ENCODE measurements at regions not wholly inside any gene's neighbourhood (a gene's known extent, or its start where the extent isn't known, plus 50 kb on each side); places are given as distances from the start of the nearest gene placed in this dataset.
"Not testable (repeated sequence)": the region's sequence is repeated elsewhere in the genome, so short reads cannot be mapped to it uniquely, and the experiment has no call there.

DNA sequence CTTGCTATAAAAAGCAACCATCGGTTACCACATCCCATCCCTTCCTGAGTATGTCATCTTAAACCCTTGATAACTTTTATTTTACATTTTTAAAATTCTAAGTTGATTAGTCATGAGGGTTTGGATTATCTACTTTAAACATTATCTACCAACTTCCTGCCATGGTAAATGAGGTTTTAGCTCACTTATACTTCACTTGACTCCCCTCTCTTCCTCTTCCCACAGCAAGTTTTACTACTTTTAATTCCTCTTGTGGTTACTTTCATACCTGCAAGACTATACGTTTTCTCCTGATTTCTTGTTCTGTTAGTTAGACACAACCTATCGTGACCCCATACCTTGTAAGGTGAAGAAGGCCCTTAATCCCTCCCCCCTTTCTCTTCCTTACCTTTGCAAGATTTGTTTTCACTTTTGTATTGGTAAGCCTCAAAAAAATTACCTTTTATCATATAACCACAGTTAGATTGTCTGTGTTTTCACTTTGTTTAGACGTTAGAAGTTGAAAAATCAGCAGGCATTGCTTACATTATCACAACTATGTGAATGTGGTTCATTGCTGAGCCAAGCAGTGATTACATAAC is 60.1 kb upstream of the OGFRL1 start:
- in situ Hi-C loops (cut with HindIII; ENCODE audit: low pct_unique_long_range_greater_than_20kb, low sequenced_read_pairs) (no loop called here), intact Hi-C loops (cut with micrococcal nuclease; ENCODE audit: unreplicated experiment) (no loop called here)
- no TSS peak for BruUV-seq (replicated peaks)
- no peaks in the 10 kb centered on the region for H3K9me3 ChIP-seq (ENCODE audit: control insufficient read depth, insufficient read depth, low read depth, low read length)
- ATAC-seq (no peak), DNase-seq (ENCODE audit: low read depth, low spot score) (no peak)
- ChIA-PET CTCF (no interaction called here), POLR2A (no interaction called here)
- H3K27ac ChIP-seq (ENCODE audit: low read length): no peak overlapping the region
- no peaks in the 10 kb centered on the region for H3K27me3 ChIP-seq (ENCODE audit: control insufficient read depth, insufficient read depth, low read length)
- no peak overlapping the region for H3K4me3 ChIP-seq (ENCODE audit: low read depth in 2 of 2, low read length in 2 of 2)
- no peaks in the 10 kb centered on the region for H3K4me1 ChIP-seq (ENCODE audit: control insufficient read depth, insufficient read depth, low read length)
- TF ChIP-seq TCF7L2 (IDR thresholded peaks at IDR 0.05; ENCODE audit: low read depth, low read length): no peak
- TF ChIP-seq SIN3A (IDR thresholded peaks at IDR 0.05; ENCODE audit: borderline replicate concordance, insufficient read depth, low read depth, low read length): no peak
- TF ChIP-seq, protein P1, sequence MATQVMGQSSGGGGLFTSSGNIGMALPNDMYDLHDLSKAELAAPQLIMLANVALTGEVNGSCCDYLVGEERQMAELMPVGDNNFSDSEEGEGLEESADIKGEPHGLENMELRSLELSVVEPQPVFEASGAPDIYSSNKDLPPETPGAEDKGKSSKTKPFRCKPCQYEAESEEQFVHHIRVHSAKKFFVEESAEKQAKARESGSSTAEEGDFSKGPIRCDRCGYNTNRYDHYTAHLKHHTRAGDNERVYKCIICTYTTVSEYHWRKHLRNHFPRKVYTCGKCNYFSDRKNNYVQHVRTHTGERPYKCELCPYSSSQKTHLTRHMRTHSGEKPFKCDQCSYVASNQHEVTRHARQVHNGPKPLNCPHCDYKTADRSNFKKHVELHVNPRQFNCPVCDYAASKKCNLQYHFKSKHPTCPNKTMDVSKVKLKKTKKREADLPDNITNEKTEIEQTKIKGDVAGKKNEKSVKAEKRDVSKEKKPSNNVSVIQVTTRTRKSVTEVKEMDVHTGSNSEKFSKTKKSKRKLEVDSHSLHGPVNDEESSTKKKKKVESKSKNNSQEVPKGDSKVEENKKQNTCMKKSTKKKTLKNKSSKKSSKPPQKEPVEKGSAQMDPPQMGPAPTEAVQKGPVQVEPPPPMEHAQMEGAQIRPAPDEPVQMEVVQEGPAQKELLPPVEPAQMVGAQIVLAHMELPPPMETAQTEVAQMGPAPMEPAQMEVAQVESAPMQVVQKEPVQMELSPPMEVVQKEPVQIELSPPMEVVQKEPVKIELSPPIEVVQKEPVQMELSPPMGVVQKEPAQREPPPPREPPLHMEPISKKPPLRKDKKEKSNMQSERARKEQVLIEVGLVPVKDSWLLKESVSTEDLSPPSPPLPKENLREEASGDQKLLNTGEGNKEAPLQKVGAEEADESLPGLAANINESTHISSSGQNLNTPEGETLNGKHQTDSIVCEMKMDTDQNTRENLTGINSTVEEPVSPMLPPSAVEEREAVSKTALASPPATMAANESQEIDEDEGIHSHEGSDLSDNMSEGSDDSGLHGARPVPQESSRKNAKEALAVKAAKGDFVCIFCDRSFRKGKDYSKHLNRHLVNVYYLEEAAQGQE (IDR thresholded peaks at IDR 0.05; ENCODE audit: insufficient read depth in 1 of 2, low read depth in 2 of 2, low read length in 1 of 2): no peak
- TF ChIP-seq, protein P2, sequence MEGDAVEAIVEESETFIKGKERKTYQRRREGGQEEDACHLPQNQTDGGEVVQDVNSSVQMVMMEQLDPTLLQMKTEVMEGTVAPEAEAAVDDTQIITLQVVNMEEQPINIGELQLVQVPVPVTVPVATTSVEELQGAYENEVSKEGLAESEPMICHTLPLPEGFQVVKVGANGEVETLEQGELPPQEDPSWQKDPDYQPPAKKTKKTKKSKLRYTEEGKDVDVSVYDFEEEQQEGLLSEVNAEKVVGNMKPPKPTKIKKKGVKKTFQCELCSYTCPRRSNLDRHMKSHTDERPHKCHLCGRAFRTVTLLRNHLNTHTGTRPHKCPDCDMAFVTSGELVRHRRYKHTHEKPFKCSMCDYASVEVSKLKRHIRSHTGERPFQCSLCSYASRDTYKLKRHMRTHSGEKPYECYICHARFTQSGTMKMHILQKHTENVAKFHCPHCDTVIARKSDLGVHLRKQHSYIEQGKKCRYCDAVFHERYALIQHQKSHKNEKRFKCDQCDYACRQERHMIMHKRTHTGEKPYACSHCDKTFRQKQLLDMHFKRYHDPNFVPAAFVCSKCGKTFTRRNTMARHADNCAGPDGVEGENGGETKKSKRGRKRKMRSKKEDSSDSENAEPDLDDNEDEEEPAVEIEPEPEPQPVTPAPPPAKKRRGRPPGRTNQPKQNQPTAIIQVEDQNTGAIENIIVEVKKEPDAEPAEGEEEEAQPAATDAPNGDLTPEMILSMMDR (IDR thresholded peaks at IDR 0.05): no peak
- no peak for TF ChIP-seq POLR2AphosphoS5 (IDR thresholded peaks at IDR 0.05; ENCODE audit: low read depth, low read length)
- H3K36me3 ChIP-seq (ENCODE audit: control insufficient read depth, insufficient read depth, low read length): no peaks in the 10 kb centered on the region

DNA sequence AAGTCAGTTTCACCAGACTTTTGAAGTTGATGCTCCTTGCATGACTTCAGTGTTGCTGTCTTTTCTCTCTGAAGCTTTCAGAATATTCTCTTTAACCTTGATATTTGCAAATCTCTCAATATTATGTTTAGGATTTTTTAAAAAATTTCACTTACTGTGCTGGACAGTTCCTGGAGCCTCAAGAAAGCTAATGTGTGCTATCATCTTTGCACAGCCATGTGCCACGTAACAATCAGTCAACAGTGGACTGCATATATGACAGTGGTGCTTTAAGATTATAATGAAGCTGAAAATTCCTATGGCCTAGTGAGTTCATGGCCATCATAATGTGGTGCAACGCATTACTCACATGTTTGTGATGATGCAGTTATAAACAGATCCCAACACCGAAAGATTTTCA is 59.1 kb upstream of the OGFRL1 start:
- H3K4me3 ChIP-seq (ENCODE audit: low read depth in 2 of 2, low read length in 2 of 2): no peak overlapping the region
- no peak for ATAC-seq
- TF ChIP-seq, protein P1 (IDR thresholded peaks at IDR 0.05; ENCODE audit: insufficient read depth in 1 of 2, low read depth in 2 of 2, low read length in 1 of 2): peak in 1 of 2 experiments; percentile 39; a peak in 2 of 4 replicates
- TF ChIP-seq, protein P2 (IDR thresholded peaks at IDR 0.05): no peak
- intact Hi-C loops (cut with micrococcal nuclease; ENCODE audit: unreplicated experiment) (no loop called here), in situ Hi-C loops (cut with HindIII; ENCODE audit: low pct_unique_long_range_greater_than_20kb, low sequenced_read_pairs) (no loop called here)
- no peaks in the 10 kb centered on the region for H3K27me3 ChIP-seq (ENCODE audit: control insufficient read depth, insufficient read depth, low read length)
- POLR2A ChIA-PET: no interaction called here
- no peaks in the 10 kb centered on the region for H3K9me3 ChIP-seq (ENCODE audit: control insufficient read depth, insufficient read depth, low read depth, low read length)
- H3K27ac ChIP-seq (ENCODE audit: low read length): no peak overlapping the region
- DNase-seq (ENCODE audit: low read depth, low spot score): no peak
- CTCF ChIA-PET: no interaction called here
- H3K36me3 ChIP-seq (ENCODE audit: control insufficient read depth, insufficient read depth, low read length): no peaks in the 10 kb centered on the region
- BruUV-seq (replicated peaks): no TSS peak
- H3K4me1 ChIP-seq (ENCODE audit: control insufficient read depth, insufficient read depth, low read length): no peaks in the 10 kb centered on the region

DNA sequence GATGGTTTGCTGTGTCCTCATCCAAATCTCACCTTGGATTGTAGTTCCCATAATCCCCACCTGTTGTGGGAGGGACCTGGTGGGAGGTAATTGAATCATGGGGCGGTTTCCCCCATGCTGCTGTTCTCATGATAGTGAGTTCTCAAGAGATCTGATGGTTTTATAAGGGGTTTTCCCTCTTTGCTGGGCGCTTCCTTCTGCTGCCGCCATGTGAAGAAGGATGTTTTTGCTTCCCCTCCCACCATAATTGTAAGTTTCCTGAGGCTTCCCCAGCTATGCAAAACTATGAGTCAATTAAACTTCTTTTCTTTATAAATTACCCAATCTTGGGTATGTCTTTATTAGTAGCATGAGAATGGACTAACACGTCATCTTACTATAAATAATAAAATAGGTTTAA is 55.7 kb upstream of the OGFRL1 start:
- H3K27ac ChIP-seq (ENCODE audit: low read length); H3K27me3 ChIP-seq (ENCODE audit: control insufficient read depth, insufficient read depth, low read length); in situ Hi-C loops (cut with HindIII; ENCODE audit: low pct_unique_long_range_greater_than_20kb, low sequenced_read_pairs); H3K4me3 ChIP-seq (ENCODE audit: low read depth in 2 of 2, low read length in 2 of 2); intact Hi-C loops (cut with micrococcal nuclease; ENCODE audit: unreplicated experiment); H3K4me1 ChIP-seq (ENCODE audit: control insufficient read depth, insufficient read depth, low read length); BruUV-seq (replicated peaks); DNase-seq (ENCODE audit: low read depth, low spot score); CTCF ChIA-PET; H3K36me3 ChIP-seq (ENCODE audit: control insufficient read depth, insufficient read depth, low read length); H3K9me3 ChIP-seq (ENCODE audit: control insufficient read depth, insufficient read depth, low read depth, low read length); POLR2A ChIA-PET; ATAC-seq: not testable (repeated sequence)
